ENCODE measurements at regions not wholly inside any gene's neighbourhood (a gene's known extent, or its start where the extent isn't known, plus 50 kb on each side); places are given as distances from the start of the nearest gene placed in this dataset.

GRCh38 chr2:133733901-133734255, 165.6 kb upstream of the NCKAP5 start:
- no peak for DNase-seq (ENCODE audit: low read depth, low spot score)
- peaks cover 6% of the 10 kb centered on the region for H3K9me3 Mint-ChIP-seq
- no peak overlapping the region for H3K4me3 Mint-ChIP-seq
- no peaks in the 10 kb centered on the region for H3K36me3 Mint-ChIP-seq (ENCODE audit: low read depth)
- H3K27me3 Mint-ChIP-seq (ENCODE audit: low read depth) = no peaks in the 10 kb centered on the region
- H3K27ac Mint-ChIP-seq (ENCODE audit: unreplicated experiment) = no peak overlapping the region
- TF ChIP-seq, protein P1, sequence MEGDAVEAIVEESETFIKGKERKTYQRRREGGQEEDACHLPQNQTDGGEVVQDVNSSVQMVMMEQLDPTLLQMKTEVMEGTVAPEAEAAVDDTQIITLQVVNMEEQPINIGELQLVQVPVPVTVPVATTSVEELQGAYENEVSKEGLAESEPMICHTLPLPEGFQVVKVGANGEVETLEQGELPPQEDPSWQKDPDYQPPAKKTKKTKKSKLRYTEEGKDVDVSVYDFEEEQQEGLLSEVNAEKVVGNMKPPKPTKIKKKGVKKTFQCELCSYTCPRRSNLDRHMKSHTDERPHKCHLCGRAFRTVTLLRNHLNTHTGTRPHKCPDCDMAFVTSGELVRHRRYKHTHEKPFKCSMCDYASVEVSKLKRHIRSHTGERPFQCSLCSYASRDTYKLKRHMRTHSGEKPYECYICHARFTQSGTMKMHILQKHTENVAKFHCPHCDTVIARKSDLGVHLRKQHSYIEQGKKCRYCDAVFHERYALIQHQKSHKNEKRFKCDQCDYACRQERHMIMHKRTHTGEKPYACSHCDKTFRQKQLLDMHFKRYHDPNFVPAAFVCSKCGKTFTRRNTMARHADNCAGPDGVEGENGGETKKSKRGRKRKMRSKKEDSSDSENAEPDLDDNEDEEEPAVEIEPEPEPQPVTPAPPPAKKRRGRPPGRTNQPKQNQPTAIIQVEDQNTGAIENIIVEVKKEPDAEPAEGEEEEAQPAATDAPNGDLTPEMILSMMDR (conservative IDR thresholded peaks at IDR 0.05) = no peak
- H3K4me1 Mint-ChIP-seq = no peaks in the 10 kb centered on the region

DNA sequence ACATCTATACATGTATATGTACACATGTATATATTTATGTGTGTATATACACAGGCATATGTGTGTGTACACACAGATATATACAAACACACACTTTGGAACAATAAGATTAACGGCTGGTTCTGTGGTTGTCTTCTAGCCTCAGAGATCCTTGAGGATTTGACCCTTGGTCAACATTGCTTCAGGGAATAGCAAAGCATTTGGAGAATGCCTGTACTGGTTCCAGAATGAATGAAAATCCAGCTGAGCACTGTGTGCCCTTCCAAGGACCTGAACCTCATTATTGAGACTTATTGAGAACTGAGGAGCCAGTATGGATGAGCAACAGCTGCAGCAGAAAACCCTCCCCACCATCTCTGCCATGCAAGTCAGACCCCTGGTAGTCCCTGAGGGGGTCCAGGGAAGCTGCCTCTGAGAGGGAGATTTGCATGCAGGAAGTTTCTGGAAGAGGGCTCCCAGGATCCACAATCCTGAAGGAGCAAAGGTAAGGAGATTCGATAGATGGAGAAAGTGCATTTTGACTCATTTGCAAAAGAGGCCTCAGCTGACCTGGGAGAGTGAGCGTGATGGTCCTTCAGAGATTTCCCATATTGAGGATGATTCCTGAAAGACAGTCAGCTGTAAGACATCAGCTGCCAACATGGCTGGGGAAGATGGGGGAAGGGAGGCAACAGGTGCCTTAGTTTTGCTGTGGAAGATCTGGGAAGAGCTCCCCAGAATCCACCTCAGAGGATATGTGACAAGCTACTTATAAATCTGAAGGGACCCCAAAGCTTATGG, 166.6 kb upstream of the NCKAP5 start:
- peak overlapping the region; percentile 59 for H3K27ac Mint-ChIP-seq (ENCODE audit: unreplicated experiment)
- TF ChIP-seq, protein P1 (conservative IDR thresholded peaks at IDR 0.05) = no peak
- DNase-seq (ENCODE audit: low read depth, low spot score) = no peak
- no peaks in the 10 kb centered on the region for H3K4me1 Mint-ChIP-seq
- H3K9me3 Mint-ChIP-seq = peaks cover 6% of the 10 kb centered on the region
- H3K4me3 Mint-ChIP-seq = no peak overlapping the region
- no peaks in the 10 kb centered on the region for H3K36me3 Mint-ChIP-seq (ENCODE audit: low read depth)
- no peaks in the 10 kb centered on the region for H3K27me3 Mint-ChIP-seq (ENCODE audit: low read depth)

- no peak overlapping the region for H3K27ac Mint-ChIP-seq (ENCODE audit: unreplicated experiment)
- no peaks in the 10 kb centered on the region for H3K27me3 Mint-ChIP-seq (ENCODE audit: low read depth)
- TF ChIP-seq, protein P1 (conservative IDR thresholded peaks at IDR 0.05) = no peak
- no peak overlapping the region for H3K4me3 Mint-ChIP-seq
- no peaks in the 10 kb centered on the region for H3K4me1 Mint-ChIP-seq
- H3K36me3 Mint-ChIP-seq (ENCODE audit: low read depth) = no peaks in the 10 kb centered on the region
- peaks cover 10% of the 10 kb centered on the region for H3K9me3 Mint-ChIP-seq
- DNase-seq (ENCODE audit: low read depth, low spot score) = no peak
Measured at GRCh38 chr2:133736674-133737073, 168.4 kb upstream of the NCKAP5 start.

DNA sequence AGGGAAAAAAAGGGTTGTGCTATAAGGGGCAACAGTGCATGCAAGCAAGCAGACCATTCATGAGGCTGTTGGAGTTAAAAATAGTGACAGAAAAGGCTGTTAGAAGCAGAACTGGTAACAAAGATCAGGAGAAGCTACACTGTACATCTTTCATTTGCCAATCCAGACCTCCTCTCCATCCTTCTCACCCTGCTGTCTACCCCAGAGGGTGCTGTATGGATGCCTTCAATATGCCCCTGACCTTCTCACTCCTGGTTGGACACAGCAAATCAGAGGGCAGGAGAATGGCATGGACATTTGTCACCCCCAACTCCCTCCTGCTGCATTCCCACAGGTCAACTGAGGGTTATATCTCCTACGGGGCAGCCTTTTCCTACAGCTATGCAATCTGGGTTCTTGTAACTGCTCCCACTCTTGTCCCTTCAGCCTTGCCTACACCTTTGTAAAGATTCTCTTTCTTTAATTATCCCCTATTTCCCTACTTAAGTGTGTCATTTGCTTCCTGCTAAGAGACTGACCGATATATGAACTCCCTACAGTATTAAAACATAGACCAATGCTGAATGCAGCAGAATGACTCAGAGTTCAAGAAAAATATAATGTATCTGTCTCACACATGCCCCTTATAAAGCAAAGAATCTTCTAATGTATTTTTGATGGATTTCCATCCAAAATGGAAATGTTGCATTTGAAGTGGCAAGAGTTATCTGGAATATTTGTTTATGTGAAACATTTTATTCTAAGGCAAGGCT, 169.2 kb upstream of the NCKAP5 start:
- TF ChIP-seq, protein P1 (conservative IDR thresholded peaks at IDR 0.05) = no peak

DNA sequence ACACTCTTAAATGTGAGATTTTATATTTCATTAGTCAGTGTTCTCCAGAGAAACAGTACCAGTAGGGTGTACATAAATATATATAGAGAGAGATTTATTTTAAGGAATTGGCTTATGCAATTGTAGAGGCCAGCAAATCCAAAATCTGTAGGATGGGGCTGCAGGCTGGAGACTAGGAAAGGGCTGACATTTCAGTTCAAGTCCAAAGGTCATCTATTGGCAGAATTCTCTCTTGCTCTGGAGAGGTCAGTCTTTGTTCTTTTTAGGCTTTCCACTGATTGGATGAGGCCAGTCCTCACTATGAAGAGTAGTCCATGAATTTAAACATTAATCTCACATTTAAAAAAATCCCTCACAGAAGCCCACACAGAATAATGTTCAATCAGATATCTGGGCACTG, 170.8 kb upstream of the NCKAP5 start:
- TF ChIP-seq, protein P1 (conservative IDR thresholded peaks at IDR 0.05) = no peak
- Mint-ChIP-seq H3K4me3 (no peak overlapping the region), H3K27ac (ENCODE audit: unreplicated experiment) (no peak overlapping the region), H3K9me3 (peaks cover 10% of the 10 kb centered on the region), H3K36me3 (ENCODE audit: low read depth) (peaks cover 3% of the 10 kb centered on the region), H3K4me1 (no peaks in the 10 kb centered on the region), H3K27me3 (ENCODE audit: low read depth) (no peaks in the 10 kb centered on the region)
- no peak for DNase-seq (ENCODE audit: low read depth, low spot score)

More for the DNA sequence above, 169.2 kb upstream of the NCKAP5 start:
- Mint-ChIP-seq H3K9me3 (peaks cover 10% of the 10 kb centered on the region), H3K27me3 (ENCODE audit: low read depth) (no peaks in the 10 kb centered on the region), H3K27ac (ENCODE audit: unreplicated experiment) (no peak overlapping the region), H3K36me3 (ENCODE audit: low read depth) (peaks cover under 1% of the 10 kb centered on the region), H3K4me3 (no peak overlapping the region), H3K4me1 (no peaks in the 10 kb centered on the region)
- DNase-seq (ENCODE audit: low read depth, low spot score) = no peak

Measured in neural crest cell (in vitro differentiated cells).